ENCODE measurements at regions not wholly inside any gene's neighbourhood (a gene's known extent, or its start where the extent isn't known, plus 50 kb on each side); places are given as distances from the start of the nearest gene placed in this dataset.

GRCh38 chr15:101554115-101554915 lies 64.8 kb upstream of the PCSK6 start:
- Histone ChIP-seq H3K36me3 (ENCODE audit: insufficient read depth, low read length, poor library complexity, severe bottlenecking) (no peaks in the 10 kb centered on the region), H3K27me3 (replicated peaks; ENCODE audit: insufficient read depth, low read depth, low read length, poor library complexity) (peaks cover 22% of the 10 kb centered on the region), H3K4me1 (ENCODE audit: insufficient read depth, low read length, poor library complexity, severe bottlenecking) (no peaks in the 10 kb centered on the region), H3K9me3 (ENCODE audit: low read depth, low read length, poor library complexity, severe bottlenecking) (no peaks in the 10 kb centered on the region), H3K4me3 (ENCODE audit: low read depth, low read length, poor library complexity, severe bottlenecking) (no peak overlapping the region), H3K27ac (ENCODE audit: low read depth, low read length, poor library complexity, severe bottlenecking) (no peak overlapping the region)
- DNase-seq (ENCODE audit: low spot score): no peak
- no TSS peak for BruUV-seq (replicated peaks)
- CTCF ChIA-PET: no interaction called here
- POLR2A ChIA-PET (ENCODE audit: low non-redundant PET): no interaction called here
- TF ChIP-seq EZH2 (IDR thresholded peaks at IDR 0.05; ENCODE audit: borderline replicate concordance, low read depth, low read length, poor library complexity, severe bottlenecking): no peak
- TF ChIP-seq CTCF (conservative IDR thresholded peaks at IDR 0.05; ENCODE audit: low read depth, low read length): no peak
- intact Hi-C loops (cut with micrococcal nuclease; ENCODE audit: unreplicated experiment): no loop called here

GRCh38 chr15:101551696-101552591 lies 62.4 kb upstream of the PCSK6 start:
- intact Hi-C loops (cut with micrococcal nuclease; ENCODE audit: unreplicated experiment): no loop called here
- H3K27ac ChIP-seq (ENCODE audit: low read depth, low read length, poor library complexity, severe bottlenecking): no peak overlapping the region
- POLR2A ChIA-PET (ENCODE audit: low non-redundant PET): no interaction called here
- no peaks in the 10 kb centered on the region for H3K9me3 ChIP-seq (ENCODE audit: low read depth, low read length, poor library complexity, severe bottlenecking)
- no TSS peak for BruUV-seq (replicated peaks)
- TF ChIP-seq EZH2 (IDR thresholded peaks at IDR 0.05; ENCODE audit: borderline replicate concordance, low read depth, low read length, poor library complexity, severe bottlenecking) (no peak), CTCF (conservative IDR thresholded peaks at IDR 0.05; ENCODE audit: low read depth, low read length) (no peak)
- H3K4me1 ChIP-seq (ENCODE audit: insufficient read depth, low read length, poor library complexity, severe bottlenecking): no peaks in the 10 kb centered on the region
- DNase-seq (ENCODE audit: low spot score): no peak
- H3K36me3 ChIP-seq (ENCODE audit: insufficient read depth, low read length, poor library complexity, severe bottlenecking): no peaks in the 10 kb centered on the region
- peaks cover 45% of the 10 kb centered on the region for H3K27me3 ChIP-seq (replicated peaks; ENCODE audit: insufficient read depth, low read depth, low read length, poor library complexity)
- no peak overlapping the region for H3K4me3 ChIP-seq (ENCODE audit: low read depth, low read length, poor library complexity, severe bottlenecking)
- CTCF ChIA-PET: no interaction called here

- no TSS peak for BruUV-seq (replicated peaks)
- no peak for TF ChIP-seq EZH2 (IDR thresholded peaks at IDR 0.05; ENCODE audit: borderline replicate concordance, low read depth, low read length, poor library complexity, severe bottlenecking)
- TF ChIP-seq CTCF (conservative IDR thresholded peaks at IDR 0.05; ENCODE audit: low read depth, low read length): no peak
- Histone ChIP-seq H3K4me1 (ENCODE audit: insufficient read depth, low read length, poor library complexity, severe bottlenecking) (no peaks in the 10 kb centered on the region), H3K27me3 (replicated peaks; ENCODE audit: insufficient read depth, low read depth, low read length, poor library complexity) (peaks cover 63% of the 10 kb centered on the region), H3K36me3 (ENCODE audit: insufficient read depth, low read length, poor library complexity, severe bottlenecking) (no peaks in the 10 kb centered on the region), H3K9me3 (ENCODE audit: low read depth, low read length, poor library complexity, severe bottlenecking) (no peaks in the 10 kb centered on the region), H3K4me3 (ENCODE audit: low read depth, low read length, poor library complexity, severe bottlenecking) (no peak overlapping the region), H3K27ac (ENCODE audit: low read depth, low read length, poor library complexity, severe bottlenecking) (no peak overlapping the region)
- ChIA-PET POLR2A (ENCODE audit: low non-redundant PET) (no interaction called here), CTCF (no interaction called here)
- no peak for DNase-seq (ENCODE audit: low spot score)
- intact Hi-C loops (cut with micrococcal nuclease; ENCODE audit: unreplicated experiment): no loop called here
Measured at GRCh38 chr15:101550124-101550523, 60.6 kb upstream of the PCSK6 start.
